HG03045 (cell line): ENCODE measurements at regions not wholly inside any gene's neighbourhood (a gene's known extent, or its start where the extent isn't known, plus 50 kb on each side); places are given as distances from the start of the nearest gene placed in this dataset.

Experiments used
- ATAC-seq: cut with Tn5 transposase; IDR thresholded peaks from one replicate; pipeline ENCODE4 v1.9.1; 2021; ENCODE audit warnings: mild to moderate bottlenecking, moderate library complexity; ENCODE audit not compliant: unreplicated experiment

- ATAC-seq: no peak
Measured at GRCh38 chr4:31983246-31983645, 1263.1 kb downstream of the PCDH7 start.

- no peak for ATAC-seq
Measured at GRCh38 chr4:31983677-31984076, 1263.5 kb downstream of the PCDH7 start.

- ATAC-seq: no peak
Measured at GRCh38 chr4:31984872-31985271, 1264.7 kb downstream of the PCDH7 start.

- ATAC-seq: no peak
Measured at GRCh38 chr4:31995943-31996901, 1276.1 kb downstream of the PCDH7 start.

GRCh38 chr4:31998807-31999206 lies 1278.6 kb downstream of the PCDH7 start:
- ATAC-seq: no peak

- no peak for ATAC-seq
Measured at GRCh38 chr4:31999848-32000247, 1279.7 kb downstream of the PCDH7 start.

- ATAC-seq: no peak
Measured at GRCh38 chr4:32000846-32001488, 1280.8 kb downstream of the PCDH7 start.

- no peak for ATAC-seq
Measured at GRCh38 chr4:32002037-32002747, 1282.0 kb downstream of the PCDH7 start.

GRCh38 chr4:32003548-32003947 lies 1283.4 kb downstream of the PCDH7 start:
- no peak for ATAC-seq

GRCh38 chr4:32010221-32010620 lies 1290.1 kb downstream of the PCDH7 start:
- no peak for ATAC-seq

GRCh38 chr4:32022071-32022470 lies 1301.9 kb downstream of the PCDH7 start:
- no peak for ATAC-seq

GRCh38 chr4:32025851-32026459 lies 1305.8 kb downstream of the PCDH7 start:
- ATAC-seq: no peak

GRCh38 chr4:32030406-32030805 lies 1310.2 kb downstream of the PCDH7 start:
- no peak for ATAC-seq

GRCh38 chr4:32031026-32031425 lies 1310.9 kb downstream of the PCDH7 start:
- no peak for ATAC-seq

GRCh38 chr4:32032136-32032672 lies 1312.0 kb downstream of the PCDH7 start:
- ATAC-seq: no peak

- ATAC-seq: no peak
Measured at GRCh38 chr4:32037399-32037798, 1317.2 kb downstream of the PCDH7 start.

- no peak for ATAC-seq
Measured at GRCh38 chr4:32042486-32043247, 1322.5 kb downstream of the PCDH7 start.

- no peak for ATAC-seq
Measured at GRCh38 chr4:32043248-32043633, 1323.1 kb downstream of the PCDH7 start.

- ATAC-seq: no peak
Measured at GRCh38 chr4:32061916-32062315, 1341.7 kb downstream of the PCDH7 start.

- no peak for ATAC-seq
Measured at GRCh38 chr4:32073542-32073941, 1353.4 kb downstream of the PCDH7 start.
